NB4 (cell line): ENCODE measurements at regions not wholly inside any gene's neighbourhood (a gene's known extent, or its start where the extent isn't known, plus 50 kb on each side); places are given as distances from the start of the nearest gene placed in this dataset.

Experiments
- POLR2A ChIP-seq: IDR thresholded peaks from 2 replicates; pipeline ENCODE4 v1.6.1; 2011; ENCODE audit warnings: mild to moderate bottlenecking; ENCODE audit not compliant: insufficient read length; ENCODE audit errors: extremely low read depth
- TF ChIP-seq, protein P1 (sequence below): IDR thresholded peaks from one replicate; pipeline ENCODE4 v1.5.1; 2012; ENCODE audit warnings: low read depth, low read length
- TF ChIP-seq, protein P2 (sequence below): IDR thresholded peaks from 2 replicates; pipeline ENCODE4 v1.6.1; 2011; ENCODE audit warnings: low read depth, low read length

DNA sequence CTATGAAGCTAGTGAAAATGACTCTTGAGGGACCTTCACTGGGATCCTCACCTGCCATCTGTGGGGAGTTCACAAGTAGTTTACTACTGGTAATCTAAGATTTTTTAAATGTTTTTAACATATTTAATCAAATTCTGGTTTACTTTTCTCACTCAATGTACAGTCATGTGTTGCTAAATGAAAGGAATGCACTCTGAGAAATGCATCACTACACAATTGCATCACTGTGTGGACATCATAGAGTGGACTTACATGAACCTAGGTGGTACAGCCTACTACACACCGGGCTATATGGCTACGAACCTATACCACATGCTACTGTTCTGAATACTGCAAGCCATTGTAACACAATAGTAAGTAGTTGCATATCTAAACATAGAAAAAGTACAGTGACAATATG is 528.0 kb downstream of the BCL11A start:
- TF ChIP-seq, protein P1, sequence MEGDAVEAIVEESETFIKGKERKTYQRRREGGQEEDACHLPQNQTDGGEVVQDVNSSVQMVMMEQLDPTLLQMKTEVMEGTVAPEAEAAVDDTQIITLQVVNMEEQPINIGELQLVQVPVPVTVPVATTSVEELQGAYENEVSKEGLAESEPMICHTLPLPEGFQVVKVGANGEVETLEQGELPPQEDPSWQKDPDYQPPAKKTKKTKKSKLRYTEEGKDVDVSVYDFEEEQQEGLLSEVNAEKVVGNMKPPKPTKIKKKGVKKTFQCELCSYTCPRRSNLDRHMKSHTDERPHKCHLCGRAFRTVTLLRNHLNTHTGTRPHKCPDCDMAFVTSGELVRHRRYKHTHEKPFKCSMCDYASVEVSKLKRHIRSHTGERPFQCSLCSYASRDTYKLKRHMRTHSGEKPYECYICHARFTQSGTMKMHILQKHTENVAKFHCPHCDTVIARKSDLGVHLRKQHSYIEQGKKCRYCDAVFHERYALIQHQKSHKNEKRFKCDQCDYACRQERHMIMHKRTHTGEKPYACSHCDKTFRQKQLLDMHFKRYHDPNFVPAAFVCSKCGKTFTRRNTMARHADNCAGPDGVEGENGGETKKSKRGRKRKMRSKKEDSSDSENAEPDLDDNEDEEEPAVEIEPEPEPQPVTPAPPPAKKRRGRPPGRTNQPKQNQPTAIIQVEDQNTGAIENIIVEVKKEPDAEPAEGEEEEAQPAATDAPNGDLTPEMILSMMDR = no peak
- TF ChIP-seq, protein P2, sequence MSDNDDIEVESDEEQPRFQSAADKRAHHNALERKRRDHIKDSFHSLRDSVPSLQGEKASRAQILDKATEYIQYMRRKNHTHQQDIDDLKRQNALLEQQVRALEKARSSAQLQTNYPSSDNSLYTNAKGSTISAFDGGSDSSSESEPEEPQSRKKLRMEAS = no peak
- TF ChIP-seq POLR2A = no peak
